ENCODE measurements at regions not wholly inside any gene's neighbourhood (a gene's known extent, or its start where the extent isn't known, plus 50 kb on each side); places are given as distances from the start of the nearest gene placed in this dataset.
A peak's percentile ranks its signal among the peaks of the same experiment; 100 is the strongest.

DNA sequence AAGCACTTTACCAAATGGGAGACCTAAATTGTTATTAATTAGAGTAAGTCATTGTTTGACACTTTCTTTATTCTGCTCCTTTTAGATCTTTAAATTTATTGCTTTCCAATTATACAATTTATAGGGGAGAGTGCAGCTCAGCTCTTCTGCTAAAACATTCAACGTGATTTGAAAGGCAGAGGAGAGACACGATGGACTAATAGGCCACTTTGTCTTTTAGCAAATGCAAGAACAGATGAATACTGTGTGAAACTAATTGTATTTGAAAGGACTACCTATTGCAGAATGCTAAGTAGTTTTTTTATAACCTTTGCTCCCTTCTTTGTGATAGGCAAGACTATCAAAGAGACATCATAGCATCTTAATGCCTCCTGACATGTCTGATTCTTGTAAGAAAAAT lies 320.4 kb upstream of the KLF3 start:
- no peak for DNase-seq

DNA sequence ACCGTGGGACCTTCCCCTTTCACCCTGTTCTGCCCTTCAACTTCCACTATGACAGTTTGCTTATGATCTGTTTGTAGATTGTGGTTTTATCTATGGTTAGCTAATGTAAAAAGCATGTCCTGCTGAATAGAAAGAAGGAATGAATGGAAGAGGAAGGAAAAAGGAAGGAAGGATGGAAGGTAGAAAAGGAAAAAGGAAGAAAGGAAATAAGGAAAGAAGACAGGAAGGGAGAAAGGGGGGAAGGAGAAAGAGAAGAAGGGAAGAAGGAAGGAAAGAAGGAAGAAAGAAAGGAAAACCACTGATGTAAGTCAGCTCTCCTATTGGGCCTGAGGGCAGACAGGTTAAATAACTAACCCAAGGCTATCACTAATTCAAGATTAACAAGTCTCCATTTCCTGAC lies 319.1 kb upstream of the KLF3 start:
- no peak for DNase-seq

DNA sequence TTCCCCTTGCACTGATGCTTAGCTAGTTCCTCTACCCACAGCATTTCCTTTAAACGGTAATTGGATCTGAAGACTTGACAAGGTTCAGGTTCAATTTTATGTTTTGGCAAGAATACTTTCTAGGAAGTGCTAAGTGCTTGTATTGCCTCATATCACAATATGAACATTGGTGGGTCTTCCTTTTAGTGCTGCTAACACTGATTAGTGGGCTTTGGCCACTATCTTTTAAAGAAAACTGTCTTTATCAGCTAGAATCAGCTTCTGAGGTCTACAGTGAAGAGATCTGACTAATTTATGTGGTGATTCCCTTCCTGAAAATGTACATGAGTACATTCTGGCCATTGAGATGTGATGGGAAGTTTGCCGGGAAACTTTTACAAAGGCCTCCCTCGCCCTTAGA lies 316.7 kb upstream of the KLF3 start:
- no peak for DNase-seq

DNA sequence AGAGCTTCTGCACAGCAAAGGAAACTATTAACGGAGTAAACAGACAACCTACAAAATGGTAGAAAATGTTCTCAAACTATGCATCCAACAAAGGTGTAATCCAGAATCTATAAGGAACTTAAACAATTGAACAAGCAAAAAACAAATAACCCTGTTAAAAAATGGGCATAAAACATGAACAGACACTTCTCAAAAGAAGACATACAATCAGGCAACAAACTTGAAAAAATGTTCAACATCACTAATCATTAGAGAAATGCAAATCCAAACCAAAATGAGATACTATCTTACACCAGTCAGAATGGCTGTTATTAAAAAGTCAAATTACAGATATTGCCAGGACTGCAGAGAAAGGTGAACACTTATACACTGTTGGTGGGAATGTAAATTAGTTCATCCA lies 309.6 kb upstream of the KLF3 start:
- DNase-seq = no peak

DNA sequence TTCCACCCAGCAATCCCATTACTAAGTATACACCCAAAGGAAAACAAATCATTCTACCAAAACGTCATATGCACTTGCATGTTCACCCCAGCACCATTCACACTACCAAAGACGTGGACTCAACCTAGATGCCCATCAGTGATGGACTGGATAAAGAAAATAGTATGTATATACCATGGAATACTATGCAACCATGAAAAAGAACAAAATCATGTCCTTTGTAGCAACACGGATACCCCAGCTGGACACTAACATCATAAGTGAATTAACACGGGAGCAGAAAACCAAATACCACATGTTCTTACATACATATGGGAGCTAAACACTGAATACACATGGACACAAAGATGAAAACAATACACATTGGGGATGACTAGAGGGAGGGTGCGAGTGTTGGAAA lies 309.1 kb upstream of the KLF3 start:
- no peak for DNase-seq

DNA sequence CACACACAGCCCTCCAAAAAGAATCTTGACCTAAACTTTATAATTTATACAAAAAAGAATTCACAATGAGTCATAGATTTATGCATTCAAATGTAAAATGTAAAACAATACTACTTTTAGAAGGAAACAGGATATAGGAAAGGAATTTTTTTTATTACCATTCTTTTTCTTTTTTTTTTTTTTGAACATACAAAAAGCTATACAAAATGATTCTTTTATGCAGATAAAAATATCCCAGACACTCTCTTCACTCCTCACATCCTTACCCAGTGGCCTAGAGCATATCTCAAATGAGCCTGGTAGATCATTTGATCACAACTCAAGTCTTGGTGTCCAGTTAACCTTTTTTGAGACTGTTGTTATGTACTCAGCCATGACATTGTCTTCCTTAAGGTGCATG lies 307.3 kb upstream of the KLF3 start:
- DNase-seq = no peak

DNA sequence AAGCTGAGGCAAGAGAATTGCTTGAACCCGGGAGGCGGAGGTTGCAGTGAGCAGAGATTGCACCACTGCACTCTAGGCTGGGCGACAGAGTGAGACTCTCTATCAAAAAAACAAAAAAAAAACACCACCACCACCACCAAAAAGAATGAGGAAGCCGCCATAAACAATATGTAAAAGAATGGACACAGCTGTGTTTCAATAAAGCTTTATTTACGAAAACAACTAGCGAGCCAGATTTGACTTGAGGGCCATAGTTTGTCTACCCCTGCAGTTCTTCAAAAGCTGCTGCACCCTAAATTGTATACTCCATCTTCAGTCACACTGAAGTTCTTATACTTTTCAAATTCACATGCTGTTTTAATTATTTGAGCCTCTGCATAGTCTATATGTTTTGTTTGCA lies 306.5 kb upstream of the KLF3 start:
- no peak for DNase-seq

DNA sequence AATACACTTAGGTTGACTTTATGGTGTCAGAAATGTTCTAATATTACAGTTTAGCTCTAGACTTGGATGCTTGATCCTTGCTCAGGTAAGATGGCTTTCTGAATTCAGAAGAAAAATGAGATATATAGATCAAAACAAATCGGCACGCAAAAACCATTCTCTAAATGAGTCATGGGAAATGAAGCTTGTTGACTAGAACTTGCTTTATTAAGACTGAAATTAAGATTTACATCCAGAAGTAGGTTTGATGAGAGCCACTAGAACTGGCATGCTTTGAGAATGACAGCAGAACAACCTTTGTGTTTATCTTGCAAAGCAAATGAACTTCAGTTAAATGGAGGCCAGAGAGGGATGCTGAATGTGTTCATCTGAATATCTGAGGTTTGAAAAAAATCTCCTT lies 304.9 kb upstream of the KLF3 start:
- DNase-seq = peak; percentile 9

DNA sequence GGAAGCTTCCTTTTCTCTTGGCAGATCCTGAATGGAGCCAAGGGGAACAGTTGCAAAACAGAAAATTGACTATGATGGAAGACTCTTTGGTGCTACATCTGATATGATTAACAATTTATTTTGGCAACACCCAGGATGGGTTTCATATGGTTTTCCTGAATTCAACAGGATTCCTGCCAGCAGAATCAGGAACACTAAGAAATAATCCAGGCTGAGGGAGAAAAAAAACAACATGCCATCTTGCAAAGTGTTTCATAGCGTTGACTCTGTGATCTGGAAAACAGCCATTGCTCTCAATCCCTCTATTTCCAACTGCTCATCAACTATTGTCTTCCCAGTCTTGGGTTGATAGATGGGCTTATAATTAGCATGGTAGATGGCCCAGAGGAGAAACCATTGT lies 303.8 kb upstream of the KLF3 start:
- no peak for DNase-seq

DNA sequence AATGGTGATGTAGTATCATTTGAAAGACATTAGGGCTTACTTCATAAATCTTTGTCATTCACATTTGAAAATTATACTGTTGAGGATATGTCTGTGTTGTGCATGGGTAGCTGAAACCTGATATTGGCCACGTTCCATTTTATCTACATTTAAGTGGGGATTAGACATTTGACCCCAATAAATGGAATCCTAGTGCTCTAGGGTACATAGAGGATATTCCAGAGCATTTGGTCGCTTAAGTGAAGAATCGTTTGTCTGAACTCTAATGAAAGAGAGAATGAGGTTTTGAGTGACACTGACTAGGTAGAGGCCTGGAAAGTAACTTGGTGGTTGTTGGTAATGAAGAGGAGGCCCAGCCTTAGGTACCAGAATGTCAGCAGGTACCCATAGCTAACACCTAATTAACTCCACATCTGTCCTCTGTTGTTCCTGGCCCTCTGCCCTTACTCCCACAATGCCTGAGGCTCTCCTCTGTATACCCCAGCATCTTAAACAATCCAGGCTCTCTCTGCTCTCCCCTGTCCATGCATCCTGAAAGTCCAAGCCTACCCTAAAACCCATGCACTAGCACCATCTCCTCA lies 299.5 kb upstream of the KLF3 start:
- no peak for DNase-seq

DNA sequence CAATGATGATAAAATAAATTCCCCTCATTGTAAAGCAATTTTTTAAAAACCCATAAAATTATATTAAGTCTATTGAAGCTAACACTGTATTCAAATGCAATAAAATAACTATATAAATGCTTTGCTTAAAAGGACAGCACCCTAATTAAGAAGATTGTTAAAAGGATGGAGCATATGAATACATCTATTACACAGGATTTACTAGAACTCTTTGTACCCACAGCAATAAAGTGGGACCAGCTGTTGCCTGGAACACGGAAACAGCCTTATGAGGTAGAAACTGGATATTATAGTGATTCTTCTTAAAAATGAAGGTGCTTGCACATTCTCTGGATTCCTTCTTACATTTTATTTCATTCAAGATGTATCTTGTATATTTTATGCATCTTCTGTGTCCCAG lies 298.7 kb upstream of the KLF3 start:
- DNase-seq = no peak

DNA sequence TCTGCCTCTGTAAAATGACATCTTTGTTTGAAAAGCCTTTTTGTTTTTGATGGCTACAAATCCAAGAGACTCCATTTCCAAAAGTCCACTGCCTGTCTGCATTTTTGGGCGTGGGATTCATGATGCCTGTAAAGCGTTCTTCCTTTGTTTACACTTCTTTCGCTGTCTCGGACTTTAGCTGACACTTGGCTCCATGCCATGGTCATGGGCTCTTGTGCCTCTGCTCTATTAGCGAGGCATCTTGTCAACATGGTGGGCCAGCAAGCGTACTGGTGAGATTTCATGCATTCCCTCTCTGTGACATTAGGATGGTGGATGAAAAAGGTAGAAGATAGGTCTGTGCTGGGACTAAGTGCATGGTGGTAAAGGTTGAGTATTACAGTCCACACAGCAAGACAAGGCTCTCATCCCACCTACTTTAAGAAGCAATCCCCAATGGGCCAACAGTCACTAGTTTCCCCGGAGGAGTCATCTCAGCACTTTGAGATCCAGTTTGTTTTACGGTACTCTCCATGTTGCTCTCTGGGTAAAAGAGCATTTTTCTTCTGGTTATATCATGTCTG lies 298.2 kb upstream of the KLF3 start:
- no peak for DNase-seq

DNA sequence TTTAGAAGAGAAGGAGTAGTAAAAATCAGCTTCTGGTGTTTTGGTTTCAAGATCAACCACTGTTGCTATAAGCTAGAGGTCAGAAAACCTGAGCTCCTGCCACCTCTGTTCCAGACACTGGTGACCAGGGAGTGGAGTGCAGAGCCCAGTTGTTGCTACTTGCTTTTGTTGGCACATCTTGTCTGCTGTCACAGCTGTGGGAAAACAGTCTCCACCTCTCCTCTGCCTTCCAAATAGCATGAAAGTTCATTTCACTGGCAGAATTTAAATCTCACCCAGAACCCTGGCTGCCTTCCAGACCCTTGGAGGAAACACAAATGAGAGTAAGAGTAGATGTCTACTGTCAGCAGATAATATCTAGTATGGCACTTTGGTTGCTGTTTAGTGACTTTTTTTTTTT lies 297.5 kb upstream of the KLF3 start:
- no peak for DNase-seq

DNA sequence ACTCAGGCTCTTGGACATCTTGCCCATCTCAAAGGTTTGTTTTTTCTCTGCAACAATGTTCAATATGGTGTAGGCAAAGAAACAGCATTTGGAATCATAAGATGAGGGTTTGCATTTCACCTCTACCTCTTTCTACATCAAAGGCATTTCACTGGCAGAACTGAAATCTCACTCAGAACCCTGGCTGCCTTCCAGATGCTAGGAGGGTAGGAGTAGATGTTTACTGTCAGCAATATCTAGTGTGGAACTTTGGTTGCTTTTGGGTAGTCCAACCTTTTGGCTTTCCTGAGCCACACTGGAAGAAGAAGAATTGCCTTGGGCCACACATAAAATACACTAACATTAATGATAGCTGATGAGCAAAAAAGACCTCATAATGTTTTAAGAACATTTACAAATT lies 297.0 kb upstream of the KLF3 start:
- no peak for DNase-seq

DNA sequence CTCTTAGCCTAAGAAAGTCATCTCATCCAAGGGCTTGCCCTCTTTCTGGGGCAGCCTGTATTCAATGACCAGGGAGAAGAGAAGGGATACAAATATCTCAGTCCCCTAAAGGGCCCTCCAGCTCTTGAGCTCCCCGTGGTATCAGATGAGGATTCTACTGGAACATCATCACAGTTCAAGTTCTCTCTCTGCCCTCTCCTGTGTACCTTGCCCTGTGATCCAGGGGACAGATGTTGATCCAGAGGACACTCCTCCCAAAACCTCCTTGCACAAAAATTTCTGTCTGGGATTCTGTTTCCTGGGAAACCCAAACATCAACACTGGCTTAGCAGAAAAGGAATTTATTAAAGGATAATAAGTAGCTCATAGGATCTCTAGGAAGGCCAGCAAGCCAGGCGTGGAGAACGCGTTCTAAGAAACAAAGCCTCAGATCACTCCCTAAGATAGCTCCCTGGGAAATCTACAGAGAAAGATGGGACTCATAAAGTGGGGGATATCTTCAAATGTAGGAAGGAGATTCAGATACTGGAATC lies 296.3 kb upstream of the KLF3 start:
- DNase-seq = no peak

DNA sequence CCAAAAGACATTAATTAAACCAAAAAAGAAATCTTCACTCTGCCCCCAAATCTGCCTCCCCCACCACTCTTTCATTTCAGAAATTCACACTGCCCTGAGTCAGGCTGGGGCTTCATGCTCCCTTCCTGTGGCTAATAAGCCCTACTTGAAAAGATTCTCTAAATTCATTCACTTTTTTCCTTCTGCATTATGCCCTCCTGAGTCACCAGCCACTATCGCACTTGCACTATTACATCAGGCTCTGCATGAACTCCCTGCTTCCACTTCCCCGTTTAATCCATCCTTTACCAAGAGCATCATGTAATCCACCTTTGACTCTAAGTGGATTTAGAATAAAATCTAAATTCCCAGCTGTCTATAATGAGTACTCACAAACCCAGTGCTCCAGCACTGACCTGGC lies 295.4 kb upstream of the KLF3 start:
- no peak for DNase-seq

DNA sequence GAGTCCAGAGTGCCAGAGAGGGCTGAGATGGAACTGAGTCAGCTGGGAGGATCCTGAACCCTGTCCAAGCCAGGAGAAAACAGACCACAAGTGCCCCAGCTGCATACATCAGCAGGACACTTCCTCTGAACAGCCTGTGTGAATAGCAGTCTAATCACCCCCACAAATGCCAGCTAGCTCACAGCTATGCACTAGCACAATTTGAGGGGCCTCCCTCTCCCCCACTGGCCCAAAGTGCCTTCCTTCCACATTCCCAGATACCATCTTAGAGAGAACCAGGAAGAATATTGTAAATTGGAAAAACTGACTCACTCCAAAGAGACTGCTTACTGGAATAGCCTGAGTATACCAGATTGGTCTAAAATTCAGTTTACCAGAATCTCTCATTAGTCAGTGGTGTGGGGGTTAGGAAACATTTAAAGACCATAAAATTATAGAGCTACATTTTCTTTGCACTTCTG lies 292.6 kb upstream of the KLF3 start:
- DNase-seq = no peak

DNA sequence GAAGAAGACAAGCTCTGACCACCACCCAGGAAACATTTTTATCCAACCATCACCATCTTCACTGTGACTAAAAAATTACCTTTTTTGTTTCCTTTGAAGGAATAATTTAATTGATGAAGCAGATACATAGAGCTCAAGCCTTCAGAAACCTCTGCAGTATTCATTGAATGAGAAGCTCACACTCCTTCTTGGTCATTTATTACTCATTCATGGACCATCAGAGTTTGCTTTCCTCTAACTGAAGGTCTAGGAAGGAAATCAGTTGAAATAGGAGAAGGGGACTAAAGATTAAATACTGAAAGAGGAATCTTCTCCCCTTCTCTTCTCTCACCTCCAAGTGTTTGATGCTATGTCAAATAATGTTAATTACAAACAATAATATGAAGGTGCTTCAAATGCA lies 290.6 kb upstream of the KLF3 start:
- no peak for DNase-seq

DNA sequence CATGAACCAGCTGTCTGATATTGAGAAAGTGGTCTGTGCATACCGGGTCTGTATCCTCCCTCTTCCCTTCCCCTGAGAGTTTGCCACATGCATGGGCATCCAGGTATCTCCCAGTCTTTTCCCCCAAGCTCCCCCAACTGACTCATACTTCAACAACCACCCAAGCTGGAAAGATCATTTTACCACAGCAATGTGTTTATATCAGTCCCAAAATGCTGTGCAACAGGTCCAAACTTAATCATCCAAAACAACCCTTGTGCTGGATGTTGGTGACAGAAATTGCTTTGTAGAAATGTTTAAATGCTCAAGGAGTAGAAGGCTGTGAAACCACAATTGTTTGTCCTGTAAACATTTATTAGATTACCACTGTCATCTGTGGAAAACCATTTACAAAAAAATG lies 286.8 kb upstream of the KLF3 start:
- no peak for DNase-seq

DNA sequence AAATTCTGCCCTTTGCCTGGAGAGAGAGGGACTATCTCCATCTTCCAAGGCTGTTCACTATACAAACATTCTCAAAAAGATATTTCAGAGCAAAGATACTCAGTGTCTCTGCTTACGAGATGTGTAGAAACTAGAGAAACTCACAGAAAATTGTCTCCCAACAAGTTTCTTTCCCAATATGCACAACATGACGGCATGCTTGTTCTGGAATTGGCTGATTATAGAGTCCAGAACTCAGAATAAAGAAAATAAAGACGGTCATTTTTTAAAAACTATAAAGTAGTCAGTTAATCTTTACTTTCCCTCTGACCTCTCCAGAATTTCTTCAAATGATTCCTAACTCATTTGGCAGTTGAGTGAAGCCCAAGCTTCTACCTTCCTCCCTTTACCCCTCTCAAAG lies 285.5 kb upstream of the KLF3 start:
- DNase-seq = no peak

DNA sequence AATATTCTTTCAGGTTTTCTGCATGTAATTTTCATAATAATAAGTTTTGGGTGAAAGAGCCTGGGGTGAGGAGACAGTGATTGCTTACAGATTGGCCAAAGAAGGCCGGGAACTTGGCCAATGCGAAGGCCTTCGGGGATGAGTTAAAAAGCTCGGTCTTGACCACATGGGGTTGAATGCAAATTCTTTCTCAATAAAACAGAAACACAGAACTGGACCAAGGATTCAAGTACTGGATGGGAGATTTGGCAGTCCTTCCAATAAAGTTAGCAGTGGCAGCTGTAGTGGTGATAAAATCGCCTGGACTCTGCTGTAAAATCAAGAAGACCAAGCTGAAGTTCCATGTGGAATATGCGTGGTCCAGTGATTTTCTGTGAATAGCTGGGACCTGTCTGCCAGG lies 282.2 kb upstream of the KLF3 start:
- DNase-seq = no peak

DNA sequence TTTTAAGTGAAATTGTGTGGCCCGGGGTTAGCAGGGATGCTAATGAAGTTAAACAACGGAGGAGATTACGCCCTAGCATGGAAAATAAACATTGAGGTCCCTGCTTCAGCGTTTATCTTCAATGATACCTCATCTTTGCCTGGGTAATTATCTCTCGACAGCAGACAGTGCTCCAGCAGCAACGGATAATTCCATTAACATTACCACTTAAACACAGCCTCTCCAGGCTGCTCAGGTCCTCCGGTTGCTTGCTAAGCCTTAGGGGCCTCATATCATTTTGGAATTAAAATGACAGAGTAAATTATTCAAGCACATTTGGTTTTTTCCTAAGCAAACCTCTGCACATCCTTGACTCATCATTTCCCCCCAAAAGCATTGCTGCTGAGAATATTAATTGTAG lies 281.5 kb upstream of the KLF3 start:
- DNase-seq = no peak

DNA sequence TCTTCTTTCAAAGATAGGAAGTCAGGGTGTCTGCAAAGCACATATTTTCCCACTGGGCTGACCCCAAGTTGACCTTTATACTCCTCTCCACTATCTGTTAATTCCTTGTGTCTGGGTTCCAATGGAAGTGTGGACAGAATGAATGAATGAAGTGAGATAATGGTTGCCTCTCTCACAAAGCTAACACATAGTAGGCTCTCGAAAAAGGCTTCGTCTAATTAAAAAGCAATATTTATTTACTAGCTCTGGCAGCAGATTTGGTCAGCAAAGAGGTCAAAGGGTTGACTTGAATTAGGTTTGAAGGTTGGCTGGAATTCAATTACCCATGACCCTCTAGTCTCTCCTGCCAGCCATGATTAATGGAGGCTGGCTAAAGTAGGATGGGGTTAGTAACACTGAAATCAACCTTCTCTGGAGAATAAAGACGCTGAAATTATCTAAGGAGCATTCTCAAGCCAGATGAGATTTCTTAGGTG lies 280.3 kb upstream of the KLF3 start:
- no peak for DNase-seq

DNA sequence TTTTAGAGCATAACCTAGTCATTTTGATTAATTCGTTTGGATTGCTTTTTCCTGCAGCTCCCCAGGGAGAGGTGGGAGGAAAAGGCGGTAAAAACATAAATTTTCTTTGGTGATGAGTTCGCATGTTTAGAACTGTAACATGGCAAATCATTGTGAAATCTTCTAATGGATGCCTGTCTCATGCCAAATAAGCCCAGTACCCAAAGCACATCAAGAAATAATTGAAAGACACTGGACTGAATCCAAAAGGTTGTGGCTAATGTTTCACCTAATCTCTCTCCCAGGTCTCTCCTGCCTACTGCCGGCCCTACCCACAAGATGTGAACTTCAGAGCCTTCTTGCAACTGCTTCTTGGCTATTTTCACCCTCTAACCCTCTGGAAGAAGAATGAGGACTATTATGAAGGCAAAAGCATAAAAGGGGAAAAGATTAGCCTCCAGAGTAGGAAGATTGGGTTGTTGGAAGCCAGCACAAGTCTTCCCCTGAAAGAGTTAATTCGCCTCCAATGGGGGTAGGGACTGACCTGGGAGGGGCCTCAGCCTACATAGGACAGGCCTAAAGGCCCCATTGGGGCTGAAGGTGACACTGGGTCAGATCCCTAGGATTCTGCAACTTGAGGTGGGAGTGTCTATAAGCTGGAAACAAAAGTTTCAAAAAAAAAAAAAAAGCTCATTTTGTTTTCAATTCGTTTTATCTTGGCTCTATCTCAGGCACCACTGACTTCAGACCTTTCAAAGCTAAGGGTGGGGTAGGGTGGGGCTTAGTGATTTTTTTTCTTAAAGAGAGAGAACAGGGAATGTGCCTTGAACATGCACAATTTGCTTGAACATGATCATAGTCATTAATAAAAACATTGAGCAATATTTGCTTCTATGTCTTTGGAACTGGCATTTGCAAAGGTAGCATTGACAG lies 278.6 kb upstream of the KLF3 start:
- DNase-seq = no peak
